PC-3 (cell line): ENCODE measurements at regions not wholly inside any gene's neighbourhood (a gene's known extent, or its start where the extent isn't known, plus 50 kb on each side); places are given as distances from the start of the nearest gene placed in this dataset.

Source experiments
- ATAC-seq: fragments of 200-7000 bp; cut with Tn5 transposase; 2 replicates; pipeline ENCODE4 v1.9.1; 2020; ENCODE audit warnings: mild to moderate bottlenecking, moderate library complexity
- BruUV-seq: library from RNA; stranded (reverse); fragments of 400-500 nt; replicated peaks from 2 replicates; lab custom pipeline; 2021; lab: Mats Ljungman, UMichigan
- CTCF ChIA-PET: fragments of 300-600 bp; sonication (Branson Sonifier 250); formaldehyde crosslinking; loops from one replicate; lab custom pipeline; 2022; ENCODE audit warnings: antibody characterized with exemption; lab: Charles Lee
- POLR2A ChIA-PET: fragments of 300-600 bp; sonication (Branson Sonifier 250); formaldehyde crosslinking; loops from one replicate; lab custom pipeline; 2022; ENCODE audit warnings: antibody characterized with exemption; ENCODE audit not compliant: unreplicated experiment; lab: Charles Lee
- DNase-seq: peaks from one replicate; pipeline ENCODE4 v3.0.0-alpha.2; 2015
- H2AFZ ChIP-seq: fragments of 300-600 bp; sonication (generic); 2 replicates; pipeline ENCODE4 v1.6.0; 2016; ENCODE audit warnings: antibody characterized with exemption, low read length
- H3F3A ChIP-seq: fragments of 300-600 bp; sonication (generic); one replicate; pipeline ENCODE4 v1.6.0; 2017; ENCODE audit warnings: antibody characterized with exemption, low read length, control low read depth, mild to moderate bottlenecking; ENCODE audit not compliant: unreplicated experiment
- H3K27ac ChIP-seq: fragments of 300-600 bp; sonication (generic); 2 replicates; pipeline ENCODE4 v1.5.1; 2016; ENCODE audit warnings: mild to moderate bottlenecking, low read length
- H3K27me3 ChIP-seq: fragments of 300-600 bp; sonication (generic); 2 replicates; pipeline ENCODE4 v1.6.1; 2016; ENCODE audit warnings: low read length, mixed read lengths
- H3K36me3 ChIP-seq: fragments of 300-600 bp; sonication (generic); 2 replicates; pipeline ENCODE4 v1.6.1; 2016; ENCODE audit warnings: low read depth, mixed run types, low read length, mixed read lengths
- H3K4me1 ChIP-seq: fragments of 300-600 bp; sonication (generic); 2 replicates; pipeline ENCODE4 v1.5.1; 2016; ENCODE audit warnings: low read length; ENCODE audit not compliant: insufficient read depth
- H3K4me2 ChIP-seq: fragments of 300-600 bp; sonication (generic); 2 replicates; pipeline ENCODE4 v1.6.0; 2016; ENCODE audit warnings: low read length
- H3K4me3 ChIP-seq: fragments of 300-600 bp; sonication (generic); 2 replicates; pipeline ENCODE4 v1.5.1; 2016; ENCODE audit warnings: mild to moderate bottlenecking, low read length, mixed read lengths
- H3K79me2 ChIP-seq: fragments of 300-600 bp; sonication (generic); 2 replicates; pipeline ENCODE4 v1.6.1; 2017; ENCODE audit warnings: low read length, mixed read lengths
- H3K9ac ChIP-seq: fragments of 300-600 bp; sonication (generic); 2 replicates; pipeline ENCODE4 v1.6.0; 2016; ENCODE audit warnings: mild to moderate bottlenecking, low read length
- H3K9me2 ChIP-seq: fragments of 300-600 bp; sonication (generic); replicated peaks from 2 replicates; pipeline ENCODE4 v1.6.1; 2016; ENCODE audit warnings: mixed run types, low read length, mixed read lengths
- H3K9me3 ChIP-seq: fragments of 300-600 bp; sonication (generic); 2 replicates; pipeline ENCODE4 v1.6.1; 2016; ENCODE audit warnings: low read length, mixed read lengths
- H4K20me1 ChIP-seq: fragments of 300-600 bp; sonication (generic); 2 replicates; pipeline ENCODE4 v1.6.1; 2016; ENCODE audit warnings: low read length, mixed read lengths
- CTCF ChIP-seq: fragments of 300-600 bp; sonication (generic); conservative IDR thresholded peaks from 2 replicates; pipeline ENCODE4 v1.5.1; 2017; ENCODE audit warnings: antibody characterized with exemption, low read depth, mild to moderate bottlenecking, low read length
- EZH2 ChIP-seq: fragments of 300-600 bp; sonication (generic); IDR thresholded peaks from one replicate; pipeline ENCODE4 v1.6.1; 2017; ENCODE audit warnings: antibody characterized with exemption, mild to moderate bottlenecking, low read length; ENCODE audit not compliant: unreplicated experiment
- EZH2phosphoT487 ChIP-seq: fragments of 300-600 bp; sonication (generic); IDR thresholded peaks from 2 replicates; pipeline ENCODE4 v1.6.1; 2018; ENCODE audit warnings: mild to moderate bottlenecking, antibody characterized with exemption, low read length, borderline replicate concordance
- intact Hi-C: fragments of 100-400 bp; cut with micrococcal nuclease; formaldehyde crosslinking; loops from 2 replicates; pipeline ENCODE4 v1.9.0; 2023

GRCh38 chr5:174183701-174184100, 138.2 kb downstream of the NSG2 start:
- Histone ChIP-seq H3K4me3 (no peak overlapping the region), H3K9me2 (no peaks in the 10 kb centered on the region), H3K4me2 (no peak overlapping the region), H3K9ac (no peak overlapping the region), H3K27me3 (peaks cover 96% of the 10 kb centered on the region), H3F3A (no peaks in the 10 kb centered on the region), H2AFZ (no peak overlapping the region), H3K36me3 (no peaks in the 10 kb centered on the region), H3K9me3 (no peaks in the 10 kb centered on the region), H3K4me1 (no peaks in the 10 kb centered on the region), H3K79me2 (no peaks in the 10 kb centered on the region), H4K20me1 (no peaks in the 10 kb centered on the region), H3K27ac (no peak overlapping the region)
- POLR2A ChIA-PET, result no interaction called here
- TF ChIP-seq EZH2 (no peak), CTCF (no peak), EZH2phosphoT487 (no peak)
- intact Hi-C loops, result no loop called here
- CTCF ChIA-PET, result no interaction called here
- ATAC-seq, result no peak
- no TSS peak for BruUV-seq
- DNase-seq, result no peak

GRCh38 chr5:174185506-174185905, 140.0 kb downstream of the NSG2 start:
- no peak overlapping the region for H3K4me2 ChIP-seq
- POLR2A ChIA-PET, result no interaction called here
- no peak overlapping the region for H3K27ac ChIP-seq
- peaks cover 100% of the 10 kb centered on the region for H3K27me3 ChIP-seq
- H3K9me3 ChIP-seq, result no peaks in the 10 kb centered on the region
- CTCF ChIA-PET, result no interaction called here
- H3F3A ChIP-seq, result no peaks in the 10 kb centered on the region
- no peak overlapping the region for H3K9ac ChIP-seq
- BruUV-seq, result no TSS peak
- H3K36me3 ChIP-seq, result no peaks in the 10 kb centered on the region
- H3K4me3 ChIP-seq, result no peak overlapping the region
- H2AFZ ChIP-seq, result no peak overlapping the region
- H3K9me2 ChIP-seq, result no peaks in the 10 kb centered on the region
- intact Hi-C loops, result no loop called here
- H4K20me1 ChIP-seq, result no peaks in the 10 kb centered on the region
- no peaks in the 10 kb centered on the region for H3K79me2 ChIP-seq
- DNase-seq (no peak), ATAC-seq (no peak)
- TF ChIP-seq CTCF, result no peak
- no peaks in the 10 kb centered on the region for H3K4me1 ChIP-seq

GRCh38 chr5:174186096-174186695, 140.7 kb downstream of the NSG2 start:
- BruUV-seq, result no TSS peak
- Histone ChIP-seq H3K9me2 (no peaks in the 10 kb centered on the region), H3K9me3 (no peaks in the 10 kb centered on the region), H3K4me1 (no peaks in the 10 kb centered on the region), H3K4me3 (no peak overlapping the region), H2AFZ (no peak overlapping the region), H3K27ac (no peak overlapping the region), H3K9ac (no peak overlapping the region), H4K20me1 (no peaks in the 10 kb centered on the region), H3K4me2 (no peak overlapping the region), H3K27me3 (peaks cover 100% of the 10 kb centered on the region), H3K36me3 (no peaks in the 10 kb centered on the region), H3K79me2 (no peaks in the 10 kb centered on the region), H3F3A (no peaks in the 10 kb centered on the region)
- ChIA-PET POLR2A (no interaction called here), CTCF (no interaction called here)
- no peak for TF ChIP-seq CTCF
- no peak for TF ChIP-seq EZH2
- no peak for TF ChIP-seq EZH2phosphoT487
- intact Hi-C loops, result no loop called here
- DNase-seq, result no peak
- ATAC-seq, result no peak
